NCI-H748 (cell line): ENCODE measurements at regions not wholly inside any gene's neighbourhood (a gene's known extent, or its start where the extent isn't known, plus 50 kb on each side); places are given as distances from the start of the nearest gene placed in this dataset.
"Not testable (repeated sequence)": the region's sequence is repeated elsewhere in the genome, so short reads cannot be mapped to it uniquely, and the experiment has no call there.

ENCODE experiments used
- DNase-seq: peaks from one replicate; lab custom pipeline; 2025; ENCODE audit not compliant: unreplicated experiment; lab: John Stamatoyannopoulos, UW

GRCh38 chr1:173394813-173395212 is 82.3 kb upstream of the PRDX6 start:
- DNase-seq: not testable (repeated sequence)

- DNase-seq: no peak
Measured at GRCh38 chr1:173395762-173396161, 81.4 kb upstream of the PRDX6 start.

- no peak for DNase-seq
Measured at GRCh38 chr1:173400387-173400995, 76.6 kb upstream of the PRDX6 start.

GRCh38 chr1:173403996-173404395 is 73.1 kb upstream of the PRDX6 start:
- no peak for DNase-seq

- DNase-seq: no peak
Measured at GRCh38 chr1:173405281-173405680, 71.9 kb upstream of the PRDX6 start.

- no peak for DNase-seq
Measured at GRCh38 chr1:173405834-173406233, 71.3 kb upstream of the PRDX6 start.

GRCh38 chr1:173406783-173407230 is 70.3 kb upstream of the PRDX6 start:
- DNase-seq: no peak

- DNase-seq: no peak
Measured at GRCh38 chr1:173407846-173408245, 69.3 kb upstream of the PRDX6 start.

GRCh38 chr1:173408886-173409285 is 68.2 kb upstream of the PRDX6 start:
- DNase-seq: no peak

GRCh38 chr1:173409613-173410012 is 67.5 kb upstream of the PRDX6 start:
- no peak for DNase-seq

GRCh38 chr1:173410133-173410793 is 66.9 kb upstream of the PRDX6 start:
- DNase-seq: no peak

- DNase-seq: no peak
Measured at GRCh38 chr1:173410794-173411236, 66.3 kb upstream of the PRDX6 start.

- no peak for DNase-seq
Measured at GRCh38 chr1:173411835-173412742, 65.0 kb upstream of the PRDX6 start.

GRCh38 chr1:173413271-173413707 is 63.8 kb upstream of the PRDX6 start:
- no peak for DNase-seq

GRCh38 chr1:173414136-173414535 is 63.0 kb upstream of the PRDX6 start:
- DNase-seq: no peak

GRCh38 chr1:173414539-173415226 is 62.5 kb upstream of the PRDX6 start:
- DNase-seq: no peak

- DNase-seq: no peak
Measured at GRCh38 chr1:173415490-173415889, 61.6 kb upstream of the PRDX6 start.

GRCh38 chr1:173415905-173416450 is 61.2 kb upstream of the PRDX6 start:
- no peak for DNase-seq

GRCh38 chr1:173417563-173417962 is 59.6 kb upstream of the PRDX6 start:
- no peak for DNase-seq

- no peak for DNase-seq
Measured at GRCh38 chr1:173418107-173418985, 58.8 kb upstream of the PRDX6 start.
